PC-3 (cell line): ENCODE measurements at regions not wholly inside any gene's neighbourhood (a gene's known extent, or its start where the extent isn't known, plus 50 kb on each side); places are given as distances from the start of the nearest gene placed in this dataset.

Experiments
- CTCF ChIP-seq: fragments of 300-600 bp; sonication (generic); conservative IDR thresholded peaks from 2 replicates; pipeline ENCODE4 v1.5.1; 2017; ENCODE audit warnings: antibody characterized with exemption, low read depth, mild to moderate bottlenecking, low read length
- EZH2 ChIP-seq: fragments of 300-600 bp; sonication (generic); IDR thresholded peaks from one replicate; pipeline ENCODE4 v1.6.1; 2017; ENCODE audit warnings: antibody characterized with exemption, mild to moderate bottlenecking, low read length; ENCODE audit not compliant: unreplicated experiment
- EZH2phosphoT487 ChIP-seq: fragments of 300-600 bp; sonication (generic); IDR thresholded peaks from 2 replicates; pipeline ENCODE4 v1.6.1; 2018; ENCODE audit warnings: mild to moderate bottlenecking, antibody characterized with exemption, low read length, borderline replicate concordance

GRCh38 chr15:70439304-70439877 lies 324.0 kb downstream of the UACA start:
- no peak for TF ChIP-seq CTCF
- no peak for TF ChIP-seq EZH2
- no peak for TF ChIP-seq EZH2phosphoT487
